ENCODE measurements at regions not wholly inside any gene's neighbourhood (a gene's known extent, or its start where the extent isn't known, plus 50 kb on each side); places are given as distances from the start of the nearest gene placed in this dataset.

DNA sequence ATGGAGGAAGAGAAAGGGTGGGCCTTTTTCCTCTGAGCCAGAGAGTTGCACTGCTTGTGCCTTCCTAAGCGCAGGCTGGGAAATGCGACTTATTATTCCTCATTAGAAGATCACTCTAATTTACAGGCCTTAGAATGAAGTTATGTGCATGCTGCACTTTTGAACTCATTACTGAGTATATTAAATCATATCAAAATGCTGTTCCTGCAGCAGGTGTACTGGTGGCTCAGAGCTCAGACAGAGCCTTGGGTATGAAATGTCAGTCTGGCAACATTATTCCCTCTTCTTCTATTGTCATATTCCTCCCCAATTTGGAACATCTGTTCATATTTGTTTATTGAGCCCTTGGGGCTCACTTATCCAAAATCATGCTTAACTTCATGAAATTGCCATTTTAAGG is 85.5 kb downstream of the ADCYAP1 start:
- TF ChIP-seq, protein P1, sequence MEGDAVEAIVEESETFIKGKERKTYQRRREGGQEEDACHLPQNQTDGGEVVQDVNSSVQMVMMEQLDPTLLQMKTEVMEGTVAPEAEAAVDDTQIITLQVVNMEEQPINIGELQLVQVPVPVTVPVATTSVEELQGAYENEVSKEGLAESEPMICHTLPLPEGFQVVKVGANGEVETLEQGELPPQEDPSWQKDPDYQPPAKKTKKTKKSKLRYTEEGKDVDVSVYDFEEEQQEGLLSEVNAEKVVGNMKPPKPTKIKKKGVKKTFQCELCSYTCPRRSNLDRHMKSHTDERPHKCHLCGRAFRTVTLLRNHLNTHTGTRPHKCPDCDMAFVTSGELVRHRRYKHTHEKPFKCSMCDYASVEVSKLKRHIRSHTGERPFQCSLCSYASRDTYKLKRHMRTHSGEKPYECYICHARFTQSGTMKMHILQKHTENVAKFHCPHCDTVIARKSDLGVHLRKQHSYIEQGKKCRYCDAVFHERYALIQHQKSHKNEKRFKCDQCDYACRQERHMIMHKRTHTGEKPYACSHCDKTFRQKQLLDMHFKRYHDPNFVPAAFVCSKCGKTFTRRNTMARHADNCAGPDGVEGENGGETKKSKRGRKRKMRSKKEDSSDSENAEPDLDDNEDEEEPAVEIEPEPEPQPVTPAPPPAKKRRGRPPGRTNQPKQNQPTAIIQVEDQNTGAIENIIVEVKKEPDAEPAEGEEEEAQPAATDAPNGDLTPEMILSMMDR (IDR thresholded peaks at IDR 0.05): no peak
- H3K4me3 ChIP-seq: no peak overlapping the region
- DNase-seq (ENCODE audit: low spot score): no peak

DNA sequence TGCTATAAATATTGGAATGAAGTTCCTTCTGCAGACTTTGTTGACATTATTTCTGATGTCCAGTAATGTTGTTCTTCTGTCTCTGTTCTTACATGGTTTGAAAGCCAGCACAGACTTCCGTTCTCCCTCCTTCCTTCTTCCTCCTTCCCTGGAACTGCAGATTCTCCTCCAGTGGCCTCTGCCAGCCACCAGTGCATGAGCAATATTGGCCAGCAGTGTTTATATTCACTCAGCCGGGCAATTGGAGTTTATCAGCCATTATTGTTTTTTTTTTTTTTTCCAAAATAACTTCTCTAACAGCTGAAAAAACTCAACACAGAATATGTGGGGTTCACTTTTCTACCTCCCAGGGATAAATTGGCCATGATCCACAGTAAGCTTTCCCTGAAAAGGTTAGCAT is 86.8 kb downstream of the ADCYAP1 start:
- DNase-seq (ENCODE audit: low spot score): no peak
- H3K4me3 ChIP-seq: no peak overlapping the region
- TF ChIP-seq, protein P1 (IDR thresholded peaks at IDR 0.05): no peak
- H3K27ac ChIP-seq: no peak overlapping the region

More for the DNA sequence above, 85.5 kb downstream of the ADCYAP1 start:
- no peak overlapping the region for H3K27ac ChIP-seq

DNA sequence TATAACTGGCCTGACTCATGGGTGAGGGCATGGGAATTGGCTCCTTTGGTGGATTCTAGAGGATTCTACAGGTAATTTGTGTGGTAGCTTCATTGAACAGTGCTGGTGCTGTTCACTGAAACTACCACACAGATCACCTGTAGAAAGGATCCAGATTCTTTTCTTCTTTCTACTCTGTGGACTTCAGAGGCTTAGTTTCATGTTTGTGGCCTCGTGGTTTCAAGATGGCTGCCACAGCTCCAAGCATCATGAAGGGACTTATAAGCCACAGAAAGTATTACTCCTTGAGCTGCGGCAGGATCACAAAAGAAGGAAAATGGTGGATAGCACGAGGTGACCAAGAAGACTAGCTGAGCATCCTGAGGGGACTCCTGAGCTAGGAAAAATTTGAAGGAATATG is 88.9 kb downstream of the ADCYAP1 start:
- Histone ChIP-seq H3K4me3 (no peak overlapping the region), H3K27ac (no peak overlapping the region)
- no peak for DNase-seq (ENCODE audit: low spot score)
- TF ChIP-seq, protein P1 (IDR thresholded peaks at IDR 0.05): no peak

DNA sequence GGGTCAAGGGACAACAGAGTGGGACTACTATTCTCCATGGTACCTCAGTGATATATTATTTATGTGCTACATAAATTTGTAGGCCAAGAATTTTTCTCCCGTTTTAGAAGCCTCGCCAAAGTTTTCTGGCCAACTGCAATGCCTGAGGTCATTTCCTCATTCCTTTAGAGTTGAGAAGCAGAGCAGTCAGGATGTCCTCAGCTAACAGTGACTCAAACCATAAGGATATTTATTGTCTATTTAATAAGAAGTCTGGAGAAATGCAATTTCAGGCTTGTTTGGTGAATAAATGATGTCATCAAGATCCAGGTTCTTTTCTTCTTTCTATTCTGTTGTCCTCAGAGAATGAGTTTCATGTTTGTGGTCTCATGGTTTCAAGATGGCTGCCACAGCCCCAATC is 91.0 kb downstream of the ADCYAP1 start:
- no peak overlapping the region for H3K4me3 ChIP-seq
- H3K27ac ChIP-seq: no peak overlapping the region
- TF ChIP-seq, protein P1 (IDR thresholded peaks at IDR 0.05): no peak
- DNase-seq (ENCODE audit: low spot score): no peak

DNA sequence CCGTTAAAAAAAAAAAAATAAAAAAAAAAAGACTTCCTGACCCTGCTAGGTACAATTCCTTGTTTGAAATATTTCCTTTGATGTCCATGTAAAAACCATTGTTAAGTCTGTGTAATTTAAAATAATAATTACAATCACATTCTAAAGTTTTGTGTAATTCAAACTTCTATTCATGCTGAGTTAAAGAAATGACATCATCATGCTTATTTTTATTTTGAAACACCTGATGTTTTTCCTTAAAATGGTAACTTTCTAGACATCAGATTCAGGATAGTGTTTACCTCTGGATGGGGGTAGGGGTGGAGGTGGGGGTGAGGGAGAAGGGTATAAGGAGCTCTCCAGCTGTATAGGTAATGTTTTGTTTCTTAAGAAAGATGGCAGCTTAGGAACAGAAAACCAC is 92.8 kb downstream of the ADCYAP1 start:
- H3K27ac ChIP-seq: no peak overlapping the region
- TF ChIP-seq, protein P1 (IDR thresholded peaks at IDR 0.05): no peak
- H3K4me3 ChIP-seq: no peak overlapping the region
- DNase-seq (ENCODE audit: low spot score): no peak

DNA sequence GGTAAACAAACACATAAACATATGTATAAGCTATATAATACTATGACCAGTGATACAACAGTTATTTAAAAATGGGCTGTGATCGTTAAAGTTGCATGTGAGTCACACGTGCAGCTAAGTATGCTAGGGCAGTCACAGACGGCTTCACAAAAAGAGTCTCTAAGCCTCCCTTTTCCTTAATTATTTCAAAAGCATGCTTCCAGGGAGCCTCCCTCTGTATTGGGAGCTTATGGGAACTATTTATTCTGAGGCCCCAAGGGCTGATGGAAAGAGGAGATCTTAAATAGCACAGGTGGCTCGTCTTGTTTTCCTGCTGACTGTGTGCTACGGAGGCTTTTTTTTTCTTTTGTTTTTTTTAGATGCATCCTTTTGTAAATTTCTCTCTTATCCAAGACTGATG is 94.3 kb downstream of the ADCYAP1 start:
- Histone ChIP-seq H3K27ac (no peak overlapping the region), H3K4me3 (no peak overlapping the region)
- DNase-seq (ENCODE audit: low spot score): no peak
- TF ChIP-seq, protein P1 (IDR thresholded peaks at IDR 0.05): no peak

DNA sequence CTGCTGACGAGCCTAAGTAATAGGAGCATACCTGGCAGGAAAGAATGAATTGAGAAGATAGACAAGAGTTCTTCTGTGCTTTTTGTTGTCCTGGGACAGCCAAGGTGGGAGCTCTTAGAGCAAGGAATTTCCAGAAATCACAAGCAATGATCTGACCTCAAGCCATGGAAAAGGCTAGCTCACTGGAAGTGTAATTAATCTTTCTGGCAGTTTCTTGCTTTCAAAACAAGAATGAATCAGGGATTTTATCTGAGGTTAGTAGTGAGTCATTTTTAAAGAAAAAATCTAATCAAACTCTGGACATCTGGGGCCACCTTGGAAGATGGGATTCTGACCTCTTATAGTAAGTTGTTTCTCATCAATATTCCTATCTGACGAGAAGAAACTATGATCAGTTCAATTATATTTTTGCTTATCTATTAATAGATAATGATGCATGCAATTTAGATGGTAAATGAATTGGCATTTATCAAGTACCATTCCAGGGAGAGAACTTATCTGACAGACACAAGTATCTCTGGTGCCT is 98.0 kb downstream of the ADCYAP1 start:
- DNase-seq (ENCODE audit: low spot score): no peak
- TF ChIP-seq, protein P1 (IDR thresholded peaks at IDR 0.05): no peak
- Histone ChIP-seq H3K4me3 (no peak overlapping the region), H3K27ac (no peak overlapping the region)
